GM19455 (cell line): ENCODE measurements at regions not wholly inside any gene's neighbourhood (a gene's known extent, or its start where the extent isn't known, plus 50 kb on each side); places are given as distances from the start of the nearest gene placed in this dataset.
"Not testable (repeated sequence)": the region's sequence is repeated elsewhere in the genome, so short reads cannot be mapped to it uniquely, and the experiment has no call there.

ENCODE experiments used
- ATAC-seq: cut with Tn5 transposase; IDR thresholded peaks from one replicate; pipeline ENCODE4 v1.9.1; 2021; ENCODE audit not compliant: unreplicated experiment

GRCh38 chr9:75274781-75275180 is 186.5 kb downstream of the OSTF1 start:
- ATAC-seq: no peak

GRCh38 chr9:75282047-75282446 is 193.7 kb downstream of the OSTF1 start:
- no peak for ATAC-seq

- ATAC-seq: no peak
Observed at GRCh38 chr9:75289332-75289731, 201.0 kb downstream of the OSTF1 start.

- ATAC-seq: no peak
Observed at GRCh38 chr9:75299324-75299723, 211.0 kb downstream of the OSTF1 start.

- no peak for ATAC-seq
Observed at GRCh38 chr9:75333624-75334023, 245.3 kb downstream of the OSTF1 start.

GRCh38 chr9:75358846-75359245 is 270.5 kb downstream of the OSTF1 start:
- ATAC-seq: no peak

GRCh38 chr9:75359638-75360037 is 271.3 kb downstream of the OSTF1 start:
- no peak for ATAC-seq

GRCh38 chr9:75360252-75360651 is 271.9 kb downstream of the OSTF1 start:
- no peak for ATAC-seq

- not testable (repeated sequence) for ATAC-seq
Observed at GRCh38 chr9:75362446-75362845, 274.1 kb downstream of the OSTF1 start.

GRCh38 chr9:75365196-75365595 is 276.9 kb downstream of the OSTF1 start:
- no peak for ATAC-seq

GRCh38 chr9:75369989-75370388 is 281.7 kb downstream of the OSTF1 start:
- ATAC-seq: no peak

GRCh38 chr9:75372499-75373268 is 284.4 kb downstream of the OSTF1 start:
- ATAC-seq: no peak

GRCh38 chr9:75376680-75377254 is 288.5 kb downstream of the OSTF1 start:
- no peak for ATAC-seq

GRCh38 chr9:75378036-75378435 is 289.7 kb downstream of the OSTF1 start:
- no peak for ATAC-seq

GRCh38 chr9:75378926-75379325 is 290.6 kb downstream of the OSTF1 start:
- ATAC-seq: no peak

- ATAC-seq: no peak
Observed at GRCh38 chr9:75382126-75382525, 293.8 kb downstream of the OSTF1 start.

- ATAC-seq: not testable (repeated sequence)
Observed at GRCh38 chr9:75383420-75384034, 295.2 kb downstream of the OSTF1 start.

GRCh38 chr9:75385236-75385635 is 296.9 kb downstream of the OSTF1 start:
- ATAC-seq: no peak

GRCh38 chr9:75389101-75389500 is 300.8 kb downstream of the OSTF1 start:
- no peak for ATAC-seq

- ATAC-seq: no peak
Observed at GRCh38 chr9:75390951-75391350, 302.6 kb downstream of the OSTF1 start.

- ATAC-seq: no peak
Observed at GRCh38 chr9:75391497-75391896, 303.2 kb downstream of the OSTF1 start.

- ATAC-seq: no peak
Observed at GRCh38 chr9:75395336-75395735, 307.0 kb downstream of the OSTF1 start.
